ENCODE measurements at regions not wholly inside any gene's neighbourhood (a gene's known extent, or its start where the extent isn't known, plus 50 kb on each side); places are given as distances from the start of the nearest gene placed in this dataset.

- DNase-seq (ENCODE audit: low read depth, low spot score) (no peak), FAIRE-seq (no peak)
- TF ChIP-seq EZH2 (IDR thresholded peaks at IDR 0.05; ENCODE audit: low read length), result no peak
- TF ChIP-seq, protein P1, sequence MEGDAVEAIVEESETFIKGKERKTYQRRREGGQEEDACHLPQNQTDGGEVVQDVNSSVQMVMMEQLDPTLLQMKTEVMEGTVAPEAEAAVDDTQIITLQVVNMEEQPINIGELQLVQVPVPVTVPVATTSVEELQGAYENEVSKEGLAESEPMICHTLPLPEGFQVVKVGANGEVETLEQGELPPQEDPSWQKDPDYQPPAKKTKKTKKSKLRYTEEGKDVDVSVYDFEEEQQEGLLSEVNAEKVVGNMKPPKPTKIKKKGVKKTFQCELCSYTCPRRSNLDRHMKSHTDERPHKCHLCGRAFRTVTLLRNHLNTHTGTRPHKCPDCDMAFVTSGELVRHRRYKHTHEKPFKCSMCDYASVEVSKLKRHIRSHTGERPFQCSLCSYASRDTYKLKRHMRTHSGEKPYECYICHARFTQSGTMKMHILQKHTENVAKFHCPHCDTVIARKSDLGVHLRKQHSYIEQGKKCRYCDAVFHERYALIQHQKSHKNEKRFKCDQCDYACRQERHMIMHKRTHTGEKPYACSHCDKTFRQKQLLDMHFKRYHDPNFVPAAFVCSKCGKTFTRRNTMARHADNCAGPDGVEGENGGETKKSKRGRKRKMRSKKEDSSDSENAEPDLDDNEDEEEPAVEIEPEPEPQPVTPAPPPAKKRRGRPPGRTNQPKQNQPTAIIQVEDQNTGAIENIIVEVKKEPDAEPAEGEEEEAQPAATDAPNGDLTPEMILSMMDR (optimal IDR thresholded peaks at IDR 0.05 in 1 of 3, IDR thresholded peaks at IDR 0.05 in 1 of 3, conservative IDR thresholded peaks at IDR 0.05 in 1 of 3; ENCODE audit: extremely low read depth in 1 of 3, insufficient read depth in 2 of 3, low read length in 3 of 3), result no peak
- Histone ChIP-seq H4K20me1 (ENCODE audit: control insufficient read depth, extremely low read depth, insufficient read depth, low read length) (no peaks in the 10 kb centered on the region), H3K79me2 (ENCODE audit: control insufficient read depth, insufficient read depth, low read length) (no peaks in the 10 kb centered on the region), H3K4me1 (ENCODE audit: control insufficient read depth, extremely low read depth, insufficient read depth, low read length) (no peaks in the 10 kb centered on the region), H3K9me1 (ENCODE audit: control insufficient read depth, extremely low read depth, insufficient read depth, low read length) (no peaks in the 10 kb centered on the region), H3K4me2 (ENCODE audit: control insufficient read depth, extremely low read depth, insufficient read depth, low read depth, low read length) (no peak overlapping the region), H3K9me3 (ENCODE audit: control insufficient read depth, low read depth, low read length) (no peaks in the 10 kb centered on the region), H3K36me3 (ENCODE audit: control insufficient read depth in 2 of 2, extremely low read depth in 1 of 2, insufficient read depth in 2 of 2, low read length in 2 of 2) (no peaks in the 10 kb centered on the region), H2AFZ (ENCODE audit: control insufficient read depth, low read length) (no peak overlapping the region), H3K27ac (ENCODE audit: control insufficient read depth, insufficient read depth, low read length) (no peak overlapping the region), H3K9ac (ENCODE audit: control insufficient read depth, extremely low read depth, insufficient read depth, low read length) (no peak overlapping the region), H3K27me3 (ENCODE audit: control insufficient read depth, extremely low read depth, insufficient read depth, low read length) (no peaks in the 10 kb centered on the region), H3K4me3 (ENCODE audit: control insufficient read depth in 2 of 3, extremely low read depth in 1 of 3, insufficient read depth in 2 of 3, low read depth in 1 of 3, low read length in 3 of 3) (no peak overlapping the region)
- dilution Hi-C loops (cut with MboI; ENCODE audit: extremely low pct_ligation_motif_present, low sequenced_read_pairs), result no loop called here
Measured at GRCh38 chr20:6530779-6531315, 236.6 kb upstream of the BMP2 start.

- TF ChIP-seq, protein P1 (optimal IDR thresholded peaks at IDR 0.05 in 1 of 3, IDR thresholded peaks at IDR 0.05 in 1 of 3, conservative IDR thresholded peaks at IDR 0.05 in 1 of 3; ENCODE audit: extremely low read depth in 1 of 3, insufficient read depth in 2 of 3, low read length in 3 of 3), result no peak
- no peak for TF ChIP-seq EZH2 (IDR thresholded peaks at IDR 0.05; ENCODE audit: low read length)
- H2AFZ ChIP-seq (ENCODE audit: control insufficient read depth, low read length), result no peak overlapping the region
- dilution Hi-C loops (cut with MboI; ENCODE audit: extremely low pct_ligation_motif_present, low sequenced_read_pairs), result no loop called here
- H3K27ac ChIP-seq (ENCODE audit: control insufficient read depth, insufficient read depth, low read length), result no peak overlapping the region
- no peaks in the 10 kb centered on the region for H3K4me1 ChIP-seq (ENCODE audit: control insufficient read depth, extremely low read depth, insufficient read depth, low read length)
- no peak overlapping the region for H3K4me2 ChIP-seq (ENCODE audit: control insufficient read depth, extremely low read depth, insufficient read depth, low read depth, low read length)
- H3K36me3 ChIP-seq (ENCODE audit: control insufficient read depth in 2 of 2, extremely low read depth in 1 of 2, insufficient read depth in 2 of 2, low read length in 2 of 2), result no peaks in the 10 kb centered on the region
- H3K4me3 ChIP-seq (ENCODE audit: control insufficient read depth in 2 of 3, extremely low read depth in 1 of 3, insufficient read depth in 2 of 3, low read depth in 1 of 3, low read length in 3 of 3), result no peak overlapping the region
- no peaks in the 10 kb centered on the region for H3K79me2 ChIP-seq (ENCODE audit: control insufficient read depth, insufficient read depth, low read length)
- no peaks in the 10 kb centered on the region for H3K9me3 ChIP-seq (ENCODE audit: control insufficient read depth, low read depth, low read length)
- H3K27me3 ChIP-seq (ENCODE audit: control insufficient read depth, extremely low read depth, insufficient read depth, low read length), result no peaks in the 10 kb centered on the region
- H4K20me1 ChIP-seq (ENCODE audit: control insufficient read depth, extremely low read depth, insufficient read depth, low read length), result no peaks in the 10 kb centered on the region
- no peak for FAIRE-seq
- H3K9me1 ChIP-seq (ENCODE audit: control insufficient read depth, extremely low read depth, insufficient read depth, low read length), result no peaks in the 10 kb centered on the region
- no peak overlapping the region for H3K9ac ChIP-seq (ENCODE audit: control insufficient read depth, extremely low read depth, insufficient read depth, low read length)
- no peak for DNase-seq (ENCODE audit: low read depth, low spot score)
Measured at GRCh38 chr20:6530254-6530653, 237.2 kb upstream of the BMP2 start.

All from keratinocyte (primary cell).